ENCODE measurements at regions not wholly inside any gene's neighbourhood (a gene's known extent, or its start where the extent isn't known, plus 50 kb on each side); places are given as distances from the start of the nearest gene placed in this dataset.
A peak's percentile ranks its signal among the peaks of the same experiment; 100 is the strongest.
"Not testable (repeated sequence)": the region's sequence is repeated elsewhere in the genome, so short reads cannot be mapped to it uniquely, and the experiment has no call there.

DNA sequence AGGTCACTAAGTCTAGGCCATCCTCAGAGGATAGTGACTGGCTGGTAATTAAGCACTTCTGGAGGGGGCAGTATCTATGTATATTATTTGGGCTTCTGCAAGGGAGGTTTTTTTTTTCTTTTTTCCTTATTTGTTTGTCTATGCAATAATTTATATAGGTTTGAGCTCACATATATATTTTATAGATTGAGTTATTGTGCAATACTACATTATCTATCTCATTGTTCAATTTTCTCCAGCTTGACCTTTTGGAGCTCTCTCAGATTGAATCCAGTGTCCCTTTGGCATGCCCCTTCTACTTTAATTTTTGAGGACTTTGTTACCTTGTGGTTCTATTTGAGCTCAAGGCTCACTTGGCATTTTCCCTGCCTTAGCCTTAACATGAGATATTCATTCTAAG, 852.1 kb downstream of the KCNT2 start:
- no peak for DNase-seq (ENCODE audit: low read depth, low spot score)

- no peak for DNase-seq (ENCODE audit: low read depth, low spot score)
Observed at GRCh38 chr1:195754874-195755273, 853.4 kb downstream of the KCNT2 start.

DNA sequence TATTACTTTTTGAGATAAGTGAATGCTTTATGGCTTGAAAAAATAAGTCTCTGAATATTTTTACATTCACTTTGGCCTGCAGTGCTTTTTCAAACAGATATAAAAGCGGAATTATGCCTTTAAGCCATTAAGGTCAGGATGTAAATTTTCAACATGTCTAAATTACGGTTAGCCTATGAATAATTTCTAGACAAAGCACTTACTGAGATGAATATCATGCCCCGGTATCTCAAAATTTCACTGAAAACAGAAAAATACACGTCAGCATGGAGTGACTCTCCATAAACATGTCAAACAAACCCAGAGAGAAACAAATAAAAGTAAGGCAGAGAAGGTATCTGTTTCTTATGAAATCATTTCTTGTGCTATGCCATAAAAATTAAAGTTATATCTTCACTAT, 853.9 kb downstream of the KCNT2 start:
- DNase-seq (ENCODE audit: low read depth, low spot score) = no peak

DNA sequence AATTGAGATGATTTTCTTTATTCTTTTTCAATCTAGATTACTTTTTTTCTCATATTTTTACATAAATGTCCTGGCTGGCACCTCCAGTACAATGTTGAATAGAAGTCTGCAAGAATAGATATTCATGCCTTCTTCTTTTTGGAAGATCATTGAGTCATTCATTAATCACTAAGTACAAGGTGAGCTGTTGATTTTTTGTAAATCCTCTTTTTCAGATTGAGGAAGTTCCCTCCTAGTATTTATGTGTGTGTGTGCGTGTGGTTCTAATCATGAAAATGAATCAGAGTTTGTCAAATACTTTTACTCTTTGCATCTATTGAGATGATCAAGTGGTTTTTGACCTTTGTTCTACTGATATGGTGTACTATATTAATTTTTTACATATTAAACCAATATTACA, 859.3 kb downstream of the KCNT2 start:
- DNase-seq (ENCODE audit: low read depth, low spot score) = no peak

DNA sequence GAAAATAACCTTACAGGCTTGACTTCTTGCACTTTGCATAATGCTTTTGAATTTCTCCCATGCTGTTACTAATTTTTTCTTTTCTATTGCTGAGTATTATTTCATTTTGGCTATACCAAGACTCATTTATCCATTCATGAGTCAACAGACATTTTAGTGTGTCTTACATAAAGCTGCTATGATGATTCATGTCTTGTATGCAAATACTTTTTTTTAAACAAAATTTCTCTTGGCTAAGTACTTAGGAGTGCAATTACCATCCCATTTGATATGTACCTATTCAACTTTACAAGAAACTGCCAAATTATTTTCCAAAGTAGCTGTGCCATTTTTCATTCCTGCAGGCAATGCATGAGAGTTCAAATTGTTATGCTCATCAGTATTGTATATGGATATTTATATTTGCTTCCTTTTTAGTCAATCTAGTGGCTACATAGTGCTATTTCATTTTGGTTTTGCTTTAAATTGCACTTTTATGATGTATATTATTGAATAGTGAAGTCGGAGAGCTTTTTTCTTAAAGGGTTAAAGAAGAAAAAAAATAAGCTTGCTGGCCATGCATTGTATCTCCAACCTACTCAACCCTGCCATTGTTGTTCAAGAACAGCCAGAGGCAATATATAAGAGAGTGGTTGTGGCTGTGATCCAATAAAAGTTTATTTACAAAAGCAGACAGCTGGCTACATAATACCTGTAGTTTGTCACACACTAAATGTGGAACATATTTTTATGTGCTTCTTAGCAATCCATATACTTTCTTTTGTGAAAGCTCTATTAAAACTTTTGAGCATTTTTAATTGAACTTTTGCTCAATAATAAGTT, 862.8 kb downstream of the KCNT2 start:
- DNase-seq (ENCODE audit: low read depth, low spot score) = no peak

GRCh38 chr1:195744256-195744655, 864.0 kb downstream of the KCNT2 start:
- DNase-seq (ENCODE audit: low read depth, low spot score) = no peak

DNA sequence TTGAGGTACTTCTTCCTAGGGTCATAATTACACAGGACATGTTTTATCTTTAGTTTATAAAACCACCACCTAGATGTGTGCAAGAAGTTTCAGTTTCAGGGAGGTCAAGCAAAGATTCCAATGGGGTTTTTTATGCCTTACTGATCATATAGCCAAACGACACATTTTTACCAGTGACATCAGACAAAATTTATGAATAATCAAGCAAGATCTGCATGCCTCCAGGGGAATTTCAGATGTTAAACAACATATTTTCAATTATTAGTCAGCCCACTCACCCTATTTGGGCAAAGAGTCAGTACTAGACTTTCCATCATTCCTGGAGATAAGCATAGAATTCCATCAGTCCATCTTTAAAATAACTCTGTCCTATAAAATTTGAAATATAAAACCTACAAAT, 867.4 kb downstream of the KCNT2 start:
- DNase-seq (ENCODE audit: low read depth, low spot score) = no peak

GRCh38 chr1:195738966-195739650, 869.1 kb downstream of the KCNT2 start:
- DNase-seq (ENCODE audit: low read depth, low spot score) = no peak

DNA sequence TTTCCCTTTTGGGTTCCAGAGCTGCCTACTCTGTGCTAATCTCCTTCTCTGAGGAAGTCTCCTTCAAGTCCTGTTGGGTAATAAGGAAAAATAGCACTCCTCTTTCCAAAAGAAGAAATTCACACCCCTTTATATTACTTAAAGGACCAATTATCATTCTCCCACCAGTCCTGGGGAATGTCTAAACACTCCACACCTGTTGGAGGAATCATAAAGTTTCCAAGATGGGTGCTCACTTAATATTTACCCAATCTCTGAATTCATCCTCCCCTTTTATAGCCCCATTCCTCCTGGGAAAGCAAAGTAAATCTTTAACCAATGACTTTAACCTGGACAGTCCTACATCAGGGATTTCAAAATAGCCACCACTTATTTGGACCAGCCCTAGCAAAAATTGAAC, 873.1 kb downstream of the KCNT2 start:
- DNase-seq (ENCODE audit: low read depth, low spot score) = no peak

DNA sequence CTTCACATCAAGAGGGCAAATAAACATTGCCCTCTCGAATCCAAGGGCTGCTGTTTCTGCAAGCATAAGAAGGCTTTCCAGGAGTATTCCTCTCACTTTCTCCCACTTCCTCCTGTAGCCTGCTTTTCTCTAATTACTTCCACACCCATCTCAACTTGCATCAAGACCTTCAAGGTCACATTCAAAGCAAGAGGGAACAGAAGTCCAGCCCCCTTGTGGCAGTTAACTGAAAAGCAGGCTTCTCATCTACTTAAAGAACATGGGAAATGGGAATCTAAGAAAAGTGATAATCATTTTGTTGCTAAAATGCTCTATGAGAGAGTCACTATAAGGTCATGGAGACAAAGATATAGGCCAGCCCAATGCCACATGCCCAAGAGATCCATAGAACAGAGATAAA, 874.4 kb downstream of the KCNT2 start:
- DNase-seq (ENCODE audit: low read depth, low spot score) = peak; percentile 25

DNA sequence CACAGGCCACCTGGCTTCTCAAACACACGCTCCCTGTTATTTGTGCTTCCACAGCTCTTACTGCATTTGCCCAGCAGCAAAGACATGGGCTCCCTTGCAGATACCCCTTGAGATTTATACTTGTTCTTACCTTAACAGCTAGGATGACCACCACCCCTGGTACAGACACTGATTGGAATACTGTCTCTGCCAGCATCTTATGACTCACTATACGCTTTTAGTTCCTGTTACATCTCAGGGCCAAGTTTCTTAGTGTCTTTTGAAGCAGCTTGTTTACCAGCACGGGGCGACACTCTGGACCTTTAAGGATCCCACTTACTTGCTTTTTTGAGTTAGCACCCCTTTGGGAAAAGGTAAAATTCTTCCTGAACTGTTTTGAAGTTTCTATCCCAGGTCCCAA, 874.8 kb downstream of the KCNT2 start:
- DNase-seq (ENCODE audit: low read depth, low spot score) = no peak

GRCh38 chr1:195731385-195731784, 876.9 kb downstream of the KCNT2 start:
- no peak for DNase-seq (ENCODE audit: low read depth, low spot score)

GRCh38 chr1:195723796-195724194, 884.4 kb downstream of the KCNT2 start:
- DNase-seq (ENCODE audit: low read depth, low spot score) = no peak

DNA sequence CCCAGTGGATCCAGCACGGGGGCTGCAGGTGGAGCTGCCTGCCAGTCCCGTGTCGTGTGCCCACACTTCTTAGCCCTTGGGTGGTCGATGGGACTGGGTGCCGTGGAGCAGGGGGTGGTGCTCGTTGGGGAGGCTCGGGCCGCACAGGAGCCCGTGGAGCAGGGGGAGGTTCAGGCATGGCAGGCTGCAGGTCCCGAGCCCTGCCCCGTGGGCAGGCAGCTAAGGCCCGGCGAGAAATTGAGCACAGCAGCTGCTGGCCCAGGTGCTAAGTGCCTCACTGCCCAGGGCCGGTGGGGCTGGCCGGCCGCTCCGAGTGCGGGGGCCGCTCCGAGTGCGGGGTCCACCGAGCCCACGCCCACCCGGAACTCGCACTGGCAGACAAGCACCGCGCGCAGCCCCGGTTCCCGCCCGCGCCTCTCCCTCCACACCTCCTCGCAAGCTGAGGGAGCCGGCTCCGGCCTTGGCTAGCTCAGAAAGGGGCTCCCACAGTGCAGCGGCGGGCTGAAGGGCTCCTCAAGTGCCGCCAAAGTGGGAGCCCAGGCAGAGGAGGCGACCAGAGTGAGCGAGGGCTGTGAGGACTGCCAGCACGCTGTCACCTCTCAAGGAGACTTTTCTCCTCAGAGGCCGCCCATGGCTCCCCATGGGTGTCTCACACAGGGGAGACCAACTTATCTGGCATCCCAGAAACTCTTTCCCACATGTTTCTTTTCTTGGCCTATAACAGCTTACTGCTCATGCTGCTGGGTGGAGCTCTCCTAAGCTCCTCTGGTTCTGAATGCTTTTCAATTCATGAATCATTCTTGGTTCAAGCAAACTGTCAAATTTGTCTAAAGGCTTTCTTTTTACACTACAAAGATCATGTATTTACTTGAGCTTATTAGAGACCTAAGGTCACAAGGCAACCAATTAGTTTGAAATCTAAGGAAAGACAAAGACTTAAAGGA, 885.1 kb downstream of the KCNT2 start:
- DNase-seq (ENCODE audit: low read depth, low spot score) = not testable (repeated sequence)

DNA sequence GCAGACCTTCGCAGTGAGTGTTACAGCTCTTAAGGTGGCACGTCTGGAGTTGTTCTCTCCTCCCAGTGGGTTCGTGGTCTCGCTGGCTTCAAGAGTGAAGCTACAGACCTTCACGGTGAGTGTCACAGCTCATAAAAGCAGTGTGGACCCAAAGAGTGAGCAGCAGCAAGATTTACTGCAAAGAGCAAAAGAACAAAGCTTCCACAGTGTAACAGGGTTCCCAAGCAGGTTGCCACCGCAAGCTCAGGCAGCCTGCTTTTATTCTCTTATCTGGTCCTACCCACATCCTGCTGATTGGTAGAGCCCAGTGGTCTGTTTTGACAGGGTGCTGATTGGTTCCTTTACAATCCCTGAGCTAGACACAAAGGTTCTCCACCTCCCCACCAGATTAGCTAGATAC, 886.1 kb downstream of the KCNT2 start:
- DNase-seq (ENCODE audit: low read depth, low spot score) = not testable (repeated sequence)

GRCh38 chr1:195721210-195721971, 886.8 kb downstream of the KCNT2 start:
- DNase-seq (ENCODE audit: low read depth, low spot score) = no peak

DNA sequence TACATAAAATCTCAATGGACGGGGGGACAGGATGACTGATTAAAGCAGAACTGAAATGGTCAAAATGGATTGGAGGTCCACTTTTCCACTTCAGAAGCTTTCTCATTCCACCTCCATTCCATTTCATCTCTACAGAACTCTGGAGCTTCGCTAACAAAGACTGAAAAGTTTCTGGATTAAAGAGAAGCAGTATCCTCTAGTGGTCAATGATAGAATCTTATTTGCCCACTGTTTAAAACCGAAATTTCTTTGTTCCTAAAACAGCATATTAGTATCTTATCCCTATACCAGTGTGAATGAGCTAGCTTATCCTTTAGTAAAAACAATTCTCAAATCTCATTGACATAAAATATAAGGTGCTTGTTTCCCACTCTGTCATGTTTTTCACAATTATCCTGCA, 890.6 kb downstream of the KCNT2 start:
- no peak for DNase-seq (ENCODE audit: low read depth, low spot score)

DNA sequence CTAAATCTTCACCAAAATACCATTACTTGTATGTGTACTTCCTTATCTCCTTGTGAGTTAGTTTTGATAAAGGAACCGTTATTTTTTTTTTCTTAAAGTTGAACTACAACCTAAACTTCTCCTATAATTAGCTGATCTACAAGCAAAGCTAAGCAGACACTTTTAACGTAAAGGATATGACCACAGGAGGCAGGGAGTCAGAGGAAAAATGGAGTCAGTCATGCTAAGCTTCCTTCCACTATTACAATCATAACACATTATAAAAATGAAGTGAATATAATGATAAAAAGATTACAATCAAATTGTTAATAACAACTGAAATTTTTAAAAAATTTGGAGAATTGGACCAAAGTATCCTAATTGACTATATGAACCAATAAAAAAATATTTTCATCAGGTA, 892.6 kb downstream of the KCNT2 start:
- no peak for DNase-seq (ENCODE audit: low read depth, low spot score)

GRCh38 chr1:195714248-195714647, 894.0 kb downstream of the KCNT2 start:
- DNase-seq (ENCODE audit: low read depth, low spot score) = no peak

- DNase-seq (ENCODE audit: low read depth, low spot score) = no peak
Observed at GRCh38 chr1:195709821-195710220, 898.4 kb downstream of the KCNT2 start.

DNA sequence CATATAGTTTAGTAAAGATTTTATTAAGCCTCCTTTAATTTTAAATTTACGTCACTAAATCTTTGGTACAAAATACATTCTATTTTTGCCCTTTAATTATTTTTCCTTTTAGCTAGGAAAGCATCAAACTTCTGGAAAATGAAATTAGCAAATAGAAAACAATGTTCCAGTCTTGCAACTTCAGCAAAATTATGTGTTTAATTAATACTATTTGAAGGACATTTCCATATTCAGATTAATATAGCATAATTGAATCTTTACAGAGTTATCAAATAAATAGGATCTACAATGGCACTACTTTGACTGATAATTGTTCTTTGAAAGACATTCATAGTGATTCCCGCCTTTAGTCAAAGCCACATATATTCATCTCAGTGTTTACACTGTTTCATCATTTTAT, 904.2 kb downstream of the KCNT2 start:
- no peak for DNase-seq (ENCODE audit: low read depth, low spot score)
